ENCODE measurements at regions not wholly inside any gene's neighbourhood (a gene's known extent, or its start where the extent isn't known, plus 50 kb on each side); places are given as distances from the start of the nearest gene placed in this dataset.

GRCh38 chr4:52472444-52472843 is 186.7 kb downstream of the USP46 start:
- TF ChIP-seq EZH2 (IDR thresholded peaks at IDR 0.05; ENCODE audit: insufficient read depth, poor library complexity, severe bottlenecking): no peak
- no peak for TF ChIP-seq EZH2phosphoT487 (IDR thresholded peaks at IDR 0.05; ENCODE audit: insufficient read depth, low read depth)

Data from GM23248 (cell line).